ENCODE measurements at regions not wholly inside any gene's neighbourhood (a gene's known extent, or its start where the extent isn't known, plus 50 kb on each side); places are given as distances from the start of the nearest gene placed in this dataset.

GRCh38 chr12:87756111-87756510, 273.1 kb downstream of the C12orf50 start:
- no peak for TF ChIP-seq ZNF747 (tag by site-specific recombination; IDR thresholded peaks at IDR 0.05)
- no peak for TF ChIP-seq ZNF530 (tag by site-specific recombination; IDR thresholded peaks at IDR 0.05; ENCODE audit: low read depth)
- no peak for TF ChIP-seq ZNF157 (tag by site-specific recombination; IDR thresholded peaks at IDR 0.05)
